ENCODE measurements at regions not wholly inside any gene's neighbourhood (a gene's known extent, or its start where the extent isn't known, plus 50 kb on each side); places are given as distances from the start of the nearest gene placed in this dataset.

DNA sequence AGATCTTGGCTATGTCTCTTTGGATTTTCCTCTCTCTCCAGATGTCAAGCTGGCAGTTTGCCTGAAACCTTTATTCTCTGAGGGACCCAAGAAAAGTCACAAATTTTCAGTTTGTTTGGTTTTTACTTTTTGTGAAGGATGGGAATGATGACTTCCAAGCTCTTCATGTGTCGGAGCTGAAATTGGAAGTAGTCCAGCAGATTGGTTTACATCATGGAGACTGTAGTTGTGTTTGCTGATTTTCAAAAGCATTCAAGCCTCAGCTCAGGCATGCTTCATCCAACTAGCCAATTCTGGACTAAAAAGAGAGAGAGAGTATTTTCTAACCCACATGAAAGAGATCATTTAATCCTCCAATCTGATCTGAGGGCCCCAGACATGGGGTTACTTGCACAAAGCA is 326.2 kb upstream of the AUTS2 start:
- DNase-seq, result no peak
- Histone ChIP-seq H3K9me3 (ENCODE audit: control insufficient read depth, insufficient read depth, low read length) (peaks cover 10% of the 10 kb centered on the region), H3K9ac (ENCODE audit: low read depth, low read length) (no peak overlapping the region), H3K4me2 (ENCODE audit: low read depth, low read length) (no peak overlapping the region), H3K23ac (ENCODE audit: low read depth, low read length) (no peak overlapping the region), H4K8ac (ENCODE audit: low read depth in 2 of 2, low read length in 2 of 2) (no peak overlapping the region), H3K27ac (ENCODE audit: insufficient read depth, low read length) (no peak overlapping the region), H3K56ac (ENCODE audit: extremely low read depth, insufficient read depth, low read length) (no peak overlapping the region), H2BK5ac (ENCODE audit: low read depth, low read length, poor library complexity, severe bottlenecking) (no peak overlapping the region), H3K9me1 (ENCODE audit: insufficient read depth, low read length) (no peaks in the 10 kb centered on the region), H2BK120ac (ENCODE audit: low read depth, low read length) (no peak overlapping the region), H4K20me1 (ENCODE audit: insufficient read depth, low read length) (no peaks in the 10 kb centered on the region), H4K5ac (ENCODE audit: low read depth, low read length) (no peak overlapping the region), H2AK9ac (replicated peaks; ENCODE audit: low read depth, low read length, poor library complexity) (no peak overlapping the region), H2BK15ac (ENCODE audit: low read depth, low read length) (no peak overlapping the region), H3K27me3 (ENCODE audit: control insufficient read depth, insufficient read depth, low read length) (no peaks in the 10 kb centered on the region), H3K18ac (ENCODE audit: low read depth, low read length) (no peak overlapping the region), H2AFZ (replicated peaks; ENCODE audit: low read length, poor library complexity) (no peak overlapping the region), H3K4me1 (ENCODE audit: control insufficient read depth, insufficient read depth, low read length) (no peaks in the 10 kb centered on the region), H3K36me3 (ENCODE audit: control insufficient read depth, insufficient read depth, low read length) (no peaks in the 10 kb centered on the region), H3K79me1 (ENCODE audit: low read depth in 1 of 2, low read length in 2 of 2) (no peaks in the 10 kb centered on the region), H2AK5ac (ENCODE audit: low read depth, low read length) (no peak overlapping the region), H3K4ac (ENCODE audit: low read depth, low read length) (no peak overlapping the region), H3K14ac (replicated peaks; ENCODE audit: low read depth, low read length) (no peak overlapping the region), H4K91ac (ENCODE audit: insufficient read depth, low read depth, low read length) (no peak overlapping the region), H2BK20ac (ENCODE audit: low read depth, low read length) (no peak overlapping the region), H3K4me3 (ENCODE audit: insufficient read depth, low read depth, low read length) (no peak overlapping the region)
- intact Hi-C loops (cut with micrococcal nuclease) (loop anchor here (10.0 kb wide), 1 partner anchor 63 kb away; no protein-coding TSS in a partner anchor), dilution Hi-C loops (cut with HindIII; ENCODE audit: low sequenced_read_pairs, unreplicated experiment) (no loop called here), in situ Hi-C loops (cut with MboI; ENCODE audit: low sequenced_read_pairs) (no loop called here)
- TF ChIP-seq CEBPB (IDR thresholded peaks at IDR 0.05; ENCODE audit: low read depth, low read length) (no peak), CHD1 (IDR thresholded peaks at IDR 0.05; ENCODE audit: low read depth, low read length) (no peak), POLR2A (IDR thresholded peaks at IDR 0.05; ENCODE audit: low read depth, low read length) (no peak), NFE2L2 (IDR thresholded peaks at IDR 0.05; ENCODE audit: low read depth, low read length) (no peak), RCOR1 (IDR thresholded peaks at IDR 0.05; ENCODE audit: insufficient replicate concordance, low read length) (no peak), BHLHE40 (IDR thresholded peaks at IDR 0.05; ENCODE audit: low read depth, low read length) (no peak), SMC3 (IDR thresholded peaks at IDR 0.05; ENCODE audit: low read depth, low read length) (no peak), RAD21 (IDR thresholded peaks at IDR 0.05; ENCODE audit: low read length) (no peak), RFX5 (IDR thresholded peaks at IDR 0.05; ENCODE audit: low read depth, low read length) (no peak), FOS (IDR thresholded peaks at IDR 0.05; ENCODE audit: low read depth, low read length) (no peak), MAZ (IDR thresholded peaks at IDR 0.05; ENCODE audit: borderline replicate concordance, low read depth, low read length) (no peak), MAFK (IDR thresholded peaks at IDR 0.05; ENCODE audit: low read depth, low read length) (no peak), MXI1 (IDR thresholded peaks at IDR 0.05; ENCODE audit: borderline replicate concordance, low read depth, low read length) (no peak)
- TF ChIP-seq, protein P1, sequence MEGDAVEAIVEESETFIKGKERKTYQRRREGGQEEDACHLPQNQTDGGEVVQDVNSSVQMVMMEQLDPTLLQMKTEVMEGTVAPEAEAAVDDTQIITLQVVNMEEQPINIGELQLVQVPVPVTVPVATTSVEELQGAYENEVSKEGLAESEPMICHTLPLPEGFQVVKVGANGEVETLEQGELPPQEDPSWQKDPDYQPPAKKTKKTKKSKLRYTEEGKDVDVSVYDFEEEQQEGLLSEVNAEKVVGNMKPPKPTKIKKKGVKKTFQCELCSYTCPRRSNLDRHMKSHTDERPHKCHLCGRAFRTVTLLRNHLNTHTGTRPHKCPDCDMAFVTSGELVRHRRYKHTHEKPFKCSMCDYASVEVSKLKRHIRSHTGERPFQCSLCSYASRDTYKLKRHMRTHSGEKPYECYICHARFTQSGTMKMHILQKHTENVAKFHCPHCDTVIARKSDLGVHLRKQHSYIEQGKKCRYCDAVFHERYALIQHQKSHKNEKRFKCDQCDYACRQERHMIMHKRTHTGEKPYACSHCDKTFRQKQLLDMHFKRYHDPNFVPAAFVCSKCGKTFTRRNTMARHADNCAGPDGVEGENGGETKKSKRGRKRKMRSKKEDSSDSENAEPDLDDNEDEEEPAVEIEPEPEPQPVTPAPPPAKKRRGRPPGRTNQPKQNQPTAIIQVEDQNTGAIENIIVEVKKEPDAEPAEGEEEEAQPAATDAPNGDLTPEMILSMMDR (conservative IDR thresholded peaks at IDR 0.05; ENCODE audit: low read depth, low read length), result no peak
- TF ChIP-seq, protein P2, sequence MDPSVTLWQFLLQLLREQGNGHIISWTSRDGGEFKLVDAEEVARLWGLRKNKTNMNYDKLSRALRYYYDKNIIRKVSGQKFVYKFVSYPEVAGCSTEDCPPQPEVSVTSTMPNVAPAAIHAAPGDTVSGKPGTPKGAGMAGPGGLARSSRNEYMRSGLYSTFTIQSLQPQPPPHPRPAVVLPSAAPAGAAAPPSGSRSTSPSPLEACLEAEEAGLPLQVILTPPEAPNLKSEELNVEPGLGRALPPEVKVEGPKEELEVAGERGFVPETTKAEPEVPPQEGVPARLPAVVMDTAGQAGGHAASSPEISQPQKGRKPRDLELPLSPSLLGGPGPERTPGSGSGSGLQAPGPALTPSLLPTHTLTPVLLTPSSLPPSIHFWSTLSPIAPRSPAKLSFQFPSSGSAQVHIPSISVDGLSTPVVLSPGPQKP (IDR thresholded peaks at IDR 0.05; ENCODE audit: borderline replicate concordance, low read depth, low read length), result no peak
- TF ChIP-seq, protein P3, sequence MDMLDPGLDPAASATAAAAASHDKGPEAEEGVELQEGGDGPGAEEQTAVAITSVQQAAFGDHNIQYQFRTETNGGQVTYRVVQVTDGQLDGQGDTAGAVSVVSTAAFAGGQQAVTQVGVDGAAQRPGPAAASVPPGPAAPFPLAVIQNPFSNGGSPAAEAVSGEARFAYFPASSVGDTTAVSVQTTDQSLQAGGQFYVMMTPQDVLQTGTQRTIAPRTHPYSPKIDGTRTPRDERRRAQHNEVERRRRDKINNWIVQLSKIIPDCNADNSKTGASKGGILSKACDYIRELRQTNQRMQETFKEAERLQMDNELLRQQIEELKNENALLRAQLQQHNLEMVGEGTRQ (IDR thresholded peaks at IDR 0.05; ENCODE audit: low read depth, low read length), result no peak
- POLR2A ChIA-PET (ENCODE audit: unreplicated experiment), result no interaction called here
- no peak for ATAC-seq (ENCODE audit: low read depth)
- no TSS peak for BruUV-seq (replicated peaks)
- CTCF ChIA-PET, result no interaction called here
- WGBS, 2 experiments (ENCODE audit: extremely low coverage in 2 of 2, insufficient read length in 1 of 2), result no CpG with 5 or more reads among the region's 1 CpG

All from IMR-90 (cell line).